MM.1S (cell line): ENCODE measurements at regions not wholly inside any gene's neighbourhood (a gene's known extent, or its start where the extent isn't known, plus 50 kb on each side); places are given as distances from the start of the nearest gene placed in this dataset.
"Not testable (repeated sequence)": the region's sequence is repeated elsewhere in the genome, so short reads cannot be mapped to it uniquely, and the experiment has no call there.

Experiments
- EZH2 ChIP-seq: fragments of 300-600 bp; sonication (generic); optimal IDR thresholded peaks from 2 replicates; pipeline ENCODE3; 2017; ENCODE audit warnings: low read depth, mild to moderate bottlenecking, antibody characterized with exemption, low read length, mixed read lengths
- TF ChIP-seq, protein P1 (sequence below): fragments of 300-600 bp; sonication (generic); IDR thresholded peaks from 2 replicates; pipeline ENCODE4 v1.5.1; 2016; ENCODE audit warnings: antibody characterized with exemption, low read length, mixed read lengths

DNA sequence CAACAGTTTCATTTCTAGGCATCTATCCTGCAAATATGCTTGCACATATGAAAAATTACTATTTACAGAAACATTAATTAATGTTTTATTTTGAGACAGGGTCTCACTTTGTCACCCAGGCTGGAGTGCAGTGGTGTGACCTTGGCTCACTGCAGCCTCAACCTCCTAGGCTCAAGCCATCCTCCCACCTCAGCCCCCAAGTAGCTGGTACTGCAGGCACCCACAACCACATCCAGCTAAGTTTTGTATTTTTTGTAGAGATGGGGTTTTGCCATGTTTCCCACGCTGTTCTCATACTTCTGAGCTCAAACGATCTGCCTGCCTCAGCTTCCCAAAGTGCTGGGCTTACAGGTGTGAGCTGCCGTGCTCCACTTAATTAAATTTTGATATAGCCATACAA lies 86.2 kb upstream of the CCND2 start:
- TF ChIP-seq, protein P1, sequence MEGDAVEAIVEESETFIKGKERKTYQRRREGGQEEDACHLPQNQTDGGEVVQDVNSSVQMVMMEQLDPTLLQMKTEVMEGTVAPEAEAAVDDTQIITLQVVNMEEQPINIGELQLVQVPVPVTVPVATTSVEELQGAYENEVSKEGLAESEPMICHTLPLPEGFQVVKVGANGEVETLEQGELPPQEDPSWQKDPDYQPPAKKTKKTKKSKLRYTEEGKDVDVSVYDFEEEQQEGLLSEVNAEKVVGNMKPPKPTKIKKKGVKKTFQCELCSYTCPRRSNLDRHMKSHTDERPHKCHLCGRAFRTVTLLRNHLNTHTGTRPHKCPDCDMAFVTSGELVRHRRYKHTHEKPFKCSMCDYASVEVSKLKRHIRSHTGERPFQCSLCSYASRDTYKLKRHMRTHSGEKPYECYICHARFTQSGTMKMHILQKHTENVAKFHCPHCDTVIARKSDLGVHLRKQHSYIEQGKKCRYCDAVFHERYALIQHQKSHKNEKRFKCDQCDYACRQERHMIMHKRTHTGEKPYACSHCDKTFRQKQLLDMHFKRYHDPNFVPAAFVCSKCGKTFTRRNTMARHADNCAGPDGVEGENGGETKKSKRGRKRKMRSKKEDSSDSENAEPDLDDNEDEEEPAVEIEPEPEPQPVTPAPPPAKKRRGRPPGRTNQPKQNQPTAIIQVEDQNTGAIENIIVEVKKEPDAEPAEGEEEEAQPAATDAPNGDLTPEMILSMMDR: not testable (repeated sequence)
- not testable (repeated sequence) for TF ChIP-seq EZH2
